DND-41 (cell line): ENCODE measurements at regions not wholly inside any gene's neighbourhood (a gene's known extent, or its start where the extent isn't known, plus 50 kb on each side); places are given as distances from the start of the nearest gene placed in this dataset.
"Not testable (repeated sequence)": the region's sequence is repeated elsewhere in the genome, so short reads cannot be mapped to it uniquely, and the experiment has no call there.

Experiments
- ATAC-seq: fragments of 200-7000 bp; cut with Tn5 transposase; 3 replicates; pipeline ENCODE4 v1.9.1; 2021; ENCODE audit warnings: low read depth; ENCODE audit not compliant: insufficient read depth
- DNase-seq: peaks from one replicate; pipeline ENCODE4 v3.0.0-alpha.2; 2020
- H2AFZ ChIP-seq: 2 replicates; pipeline ENCODE4 v1.6.0; 2012; ENCODE audit warnings: low read depth, low read length
- H3K27ac ChIP-seq: 2 replicates; pipeline ENCODE4 v1.5.1; 2012; ENCODE audit warnings: low read length, inconsistent platforms
- H3K27me3 ChIP-seq: fragments of 200-600 bp; sonication (generic); 2 replicates; pipeline ENCODE4 v1.6.0; 2012; ENCODE audit warnings: low read length, mild to moderate bottlenecking, inconsistent platforms; ENCODE audit not compliant: insufficient read depth, poor library complexity
- H3K36me3 ChIP-seq: 2 replicates; pipeline ENCODE4 v1.5.1; 2012; ENCODE audit warnings: low read length, inconsistent platforms; ENCODE audit not compliant: insufficient read depth
- H3K4me1 ChIP-seq: 2 replicates; pipeline ENCODE4 v1.5.1; 2012; ENCODE audit warnings: mild to moderate bottlenecking, low read length; ENCODE audit not compliant: insufficient read depth
- H3K4me2 ChIP-seq: 2 replicates; pipeline ENCODE4 v1.6.0; 2012; ENCODE audit warnings: mild to moderate bottlenecking, moderate library complexity, low read length, inconsistent platforms; ENCODE audit not compliant: insufficient read depth
- H3K4me3 ChIP-seq, 2 experiments: fragments of 200-600 bp in 1 of 2; shearing (Covaris generic) in 1 of 2; 2 replicates each; pipeline ENCODE4 v1.5.1; 2012 to 2016; ENCODE audit warnings: inconsistent platforms in 2 of 2, low read length in 2 of 2, mild to moderate bottlenecking in 2 of 2, low read depth in 1 of 2, moderate library complexity in 1 of 2
- H3K79me2 ChIP-seq: 2 replicates; pipeline ENCODE4 v1.6.0; 2012; ENCODE audit warnings: low read length, inconsistent platforms; ENCODE audit not compliant: insufficient read depth
- H3K9ac ChIP-seq: 2 replicates; pipeline ENCODE4 v1.6.0; 2012; ENCODE audit warnings: low read depth, mild to moderate bottlenecking, inconsistent platforms, low read length, moderate library complexity
- H3K9me3 ChIP-seq: 2 replicates; pipeline ENCODE4 v1.5.1; 2012; ENCODE audit warnings: low read length, moderate library complexity, mild to moderate bottlenecking, inconsistent platforms; ENCODE audit not compliant: insufficient read depth, severe bottlenecking
- H4K20me1 ChIP-seq: 2 replicates; pipeline ENCODE4 v1.6.0; 2012; ENCODE audit warnings: low read length; ENCODE audit not compliant: insufficient read depth
- CTCF ChIP-seq: IDR thresholded peaks from 2 replicates; pipeline ENCODE4 v1.5.1; 2012; ENCODE audit warnings: borderline replicate concordance, low read length, moderate library complexity, mild to moderate bottlenecking; ENCODE audit not compliant: poor library complexity, severe bottlenecking; ENCODE audit errors: extremely low read depth
- EZH2 ChIP-seq: IDR thresholded peaks from 3 replicates; pipeline ENCODE4 v1.6.1; 2012; ENCODE audit warnings: borderline replicate concordance, low read depth, mild to moderate bottlenecking, moderate library complexity, low read length, inconsistent platforms; ENCODE audit not compliant: severe bottlenecking

- Histone ChIP-seq H3K4me2 (no peak overlapping the region), H3K4me3 (no peak overlapping the region), H3K27ac (no peak overlapping the region), H2AFZ (no peak overlapping the region), H3K9ac (no peak overlapping the region), H3K9me3 (no peaks in the 10 kb centered on the region), H3K4me1 (no peaks in the 10 kb centered on the region), H4K20me1 (no peaks in the 10 kb centered on the region), H3K79me2 (no peaks in the 10 kb centered on the region), H3K27me3 (no peaks in the 10 kb centered on the region), H3K36me3 (no peaks in the 10 kb centered on the region)
- DNase-seq (no peak), ATAC-seq (no peak)
- no peak for TF ChIP-seq CTCF
- no peak for TF ChIP-seq EZH2
These were observed 453.9 kb upstream of the FSIP2 start for GRCh38 chr2:185284696-185285095.

GRCh38 chr2:185290012-185290411 lies 448.6 kb upstream of the FSIP2 start:
- H3K4me1 ChIP-seq, H3K79me2 ChIP-seq, H3K9ac ChIP-seq, H2AFZ ChIP-seq, H4K20me1 ChIP-seq, H3K4me2 ChIP-seq, H3K36me3 ChIP-seq, DNase-seq, ATAC-seq, H3K27ac ChIP-seq, H3K4me3 ChIP-seq, H3K27me3 ChIP-seq, H3K9me3 ChIP-seq: not testable (repeated sequence)

GRCh38 chr2:185291035-185291647 lies 447.5 kb upstream of the FSIP2 start:
- Histone ChIP-seq H4K20me1 (no peaks in the 10 kb centered on the region), H3K27ac (no peak overlapping the region), H3K79me2 (no peaks in the 10 kb centered on the region), H2AFZ (no peak overlapping the region), H3K4me3 (no peak overlapping the region), H3K36me3 (no peaks in the 10 kb centered on the region), H3K27me3 (no peaks in the 10 kb centered on the region), H3K4me1 (no peaks in the 10 kb centered on the region), H3K9me3 (no peaks in the 10 kb centered on the region), H3K4me2 (no peak overlapping the region), H3K9ac (no peak overlapping the region)
- DNase-seq (peak; percentile 12), ATAC-seq (no peak)
- TF ChIP-seq CTCF (peak; percentile 58), EZH2 (no peak)

- H3K27me3 ChIP-seq: no peaks in the 10 kb centered on the region
- H3K9me3 ChIP-seq: no peaks in the 10 kb centered on the region
- H4K20me1 ChIP-seq: no peaks in the 10 kb centered on the region
- H2AFZ ChIP-seq: no peak overlapping the region
- no peak overlapping the region for H3K9ac ChIP-seq
- H3K79me2 ChIP-seq: no peaks in the 10 kb centered on the region
- DNase-seq (no peak), ATAC-seq (no peak)
- no peak overlapping the region for H3K4me2 ChIP-seq
- TF ChIP-seq EZH2 (no peak), CTCF (no peak)
- no peak overlapping the region for H3K4me3 ChIP-seq
- H3K36me3 ChIP-seq: no peaks in the 10 kb centered on the region
- no peak overlapping the region for H3K27ac ChIP-seq
- H3K4me1 ChIP-seq: no peaks in the 10 kb centered on the region
These were observed 438.7 kb upstream of the FSIP2 start for GRCh38 chr2:185299867-185300266.
